ENCODE measurements at regions not wholly inside any gene's neighbourhood (a gene's known extent, or its start where the extent isn't known, plus 50 kb on each side); places are given as distances from the start of the nearest gene placed in this dataset.

GRCh38 chr15:38828031-38828532 is 263.5 kb upstream of the RASGRP1 start:
- H2AFZ ChIP-seq (ENCODE audit: low read depth) = no peak overlapping the region
- no peak overlapping the region for H3K4me2 ChIP-seq
- no peak for TF ChIP-seq FOXJ3 (CRISPR knock-in tag; IDR thresholded peaks at IDR 0.05)
- TF ChIP-seq RXRA (IDR thresholded peaks at IDR 0.05; ENCODE audit: borderline replicate concordance, low read depth) = no peak
- TF ChIP-seq NFIC (IDR thresholded peaks at IDR 0.05; ENCODE audit: borderline replicate concordance) = no peak
- TF ChIP-seq GABPA (IDR thresholded peaks at IDR 0.05; ENCODE audit: low read depth) = no peak
- no peak for TF ChIP-seq YY1 (IDR thresholded peaks at IDR 0.05; ENCODE audit: low read depth)
- no peak for TF ChIP-seq TEAD4 (IDR thresholded peaks at IDR 0.05; ENCODE audit: borderline replicate concordance, insufficient read depth)
- TF ChIP-seq TAF1 (IDR thresholded peaks at IDR 0.05; ENCODE audit: borderline replicate concordance, low read depth, low read length) = no peak
- TF ChIP-seq RFX5 (IDR thresholded peaks at IDR 0.05; ENCODE audit: low read length) = no peak
- TF ChIP-seq FOSL2 (IDR thresholded peaks at IDR 0.05; ENCODE audit: borderline replicate concordance, low read depth) = no peak
- no peak for TF ChIP-seq ELF1 (IDR thresholded peaks at IDR 0.05)
- no peak for TF ChIP-seq ZBTB33 (IDR thresholded peaks at IDR 0.05; ENCODE audit: borderline replicate concordance, low read depth)
- TF ChIP-seq REST (IDR thresholded peaks at IDR 0.05; ENCODE audit: low read depth, low read length) = no peak
- no peak for TF ChIP-seq RAD21 (IDR thresholded peaks at IDR 0.05; ENCODE audit: low read length)
- no peak for TF ChIP-seq USF1 (IDR thresholded peaks at IDR 0.05; ENCODE audit: borderline replicate concordance, low read depth)
- no peak for TF ChIP-seq JUND (IDR thresholded peaks at IDR 0.05)
- TF ChIP-seq GATA2 (CRISPR knock-in tag; IDR thresholded peaks at IDR 0.05) = no peak
- H3K79me2 ChIP-seq (ENCODE audit: insufficient read depth) = no peaks in the 10 kb centered on the region
- no peak overlapping the region for H3K9ac ChIP-seq
- no peaks in the 10 kb centered on the region for H3K27me3 ChIP-seq (ENCODE audit: insufficient read depth)
- no peaks in the 10 kb centered on the region; a peak in 2 of 4 replicates for H3K4me1 ChIP-seq (ENCODE audit: control insufficient read depth in 1 of 2, insufficient read depth in 2 of 2, low read depth in 1 of 2, low read length in 1 of 2)
- WGBS (ENCODE audit: low lambda C conversion rate) = 62% methylated on average over 4 of the region's 4 CpGs
- no peak overlapping the region for H3K4me3 ChIP-seq (ENCODE audit: low read depth in 2 of 2, low read length in 1 of 2)
- no peak for DNase-seq
- no peaks in the 10 kb centered on the region for H3K9me3 ChIP-seq
- ChIA-PET CTCF (interaction anchor here (0.8 kb wide), 1 partner anchor 817 kb away, joined by 3 read pairs; no protein-coding TSS in a partner anchor), POLR2A (no interaction called here)
- no peaks in the 10 kb centered on the region for H3F3A ChIP-seq (replicated peaks; ENCODE audit: insufficient read depth)
- no peaks in the 10 kb centered on the region for H3K36me3 ChIP-seq (replicated peaks in 1 of 2; ENCODE audit: control insufficient read depth in 1 of 2, insufficient read depth in 2 of 2, low read length in 1 of 2)
- no peak overlapping the region for H3K27ac ChIP-seq (ENCODE audit: low read depth in 2 of 2, low read length in 1 of 2)
- H3K9me2 ChIP-seq = no peaks in the 10 kb centered on the region
- H4K20me1 ChIP-seq (ENCODE audit: insufficient read depth) = no peaks in the 10 kb centered on the region

All from SK-N-SH (cell line).